ENCODE measurements at regions not wholly inside any gene's neighbourhood (a gene's known extent, or its start where the extent isn't known, plus 50 kb on each side); places are given as distances from the start of the nearest gene placed in this dataset.

GRCh38 chr17:77476006-77476405 lies 335.2 kb downstream of the SEC14L1 start:
- DNase-seq (no peak), ATAC-seq (replicated peaks in 1 of 4) (no peak)
- no peak overlapping the region for H3K4me3 ChIP-seq (ENCODE audit: control insufficient read depth in 1 of 2, extremely low read depth in 1 of 2, low read length in 1 of 2)
- Mint-ChIP-seq H3K4me1 (peaks cover 80 to 89% (median 88%) of the 10 kb centered on the region in 3 donors), H3K27me3 (no peaks in the 10 kb centered on the region), H3K36me3 (peaks cover 33% of the 10 kb centered on the region), H3K9me3 (no peaks in the 10 kb centered on the region), H3K27ac (peak overlapping the region; percentile 91 to 96), H3K4me3 (peak overlapping the region in 1 of 3 donors; percentile 79)
- no peaks in the 10 kb centered on the region for H3K27me3 ChIP-seq (replicated peaks in 1 of 2; ENCODE audit: control insufficient read depth in 2 of 2, extremely low read depth in 1 of 2, insufficient read depth in 2 of 2, low read length in 1 of 2)
- peaks cover 58 to 100% of the 10 kb centered on the region in 2 experiments for H3K4me1 ChIP-seq (ENCODE audit: control insufficient read depth in 1 of 2, extremely low read depth in 1 of 2, insufficient read depth in 2 of 2, low read length in 2 of 2)
- POLR2A ChIA-PET = no interaction called here
- H3K27ac ChIP-seq (ENCODE audit: low read length) = peak overlapping the region; percentile 39
- WGBS (ENCODE audit: insufficient coverage) = 86% methylated on average over 5 of the region's 7 CpGs
- CTCF ChIA-PET = interaction anchor here in 1 of 2 donors (0.5 kb wide), 1 partner anchor 21 kb away, joined by 5 read pairs; no protein-coding TSS in a partner anchor
- H3K36me3 ChIP-seq (ENCODE audit: control insufficient read depth in 2 of 2, extremely low read depth in 1 of 2, insufficient read depth in 1 of 2, low read length in 1 of 2) = peaks cover 7 to 52% of the 10 kb centered on the region in 2 donors
- no peaks in the 10 kb centered on the region for H3K9me3 ChIP-seq

- WGBS (ENCODE audit: insufficient coverage) = 62% methylated on average over 2 of the region's 8 CpGs
- peaks cover 36% of the 10 kb centered on the region for H3K36me3 Mint-ChIP-seq
- peak overlapping the region; percentile 91 to 96 for H3K27ac Mint-ChIP-seq
- DNase-seq (peak in 1 of 35 experiments; percentile 41), ATAC-seq (replicated peaks in 1 of 4) (no peak)
- CTCF ChIA-PET = interaction anchor here (0.6 to 1.0 kb wide), 2 partner anchors 35 to 45 kb away, joined by 3 read pairs; no protein-coding TSS in a partner anchor
- H3K27me3 Mint-ChIP-seq = no peaks in the 10 kb centered on the region
- Histone ChIP-seq H3K36me3 (ENCODE audit: control insufficient read depth in 2 of 2, extremely low read depth in 1 of 2, insufficient read depth in 1 of 2, low read length in 1 of 2) (peaks cover 10 to 52% of the 10 kb centered on the region in 2 donors), H3K4me3 (ENCODE audit: control insufficient read depth in 1 of 2, extremely low read depth in 1 of 2, low read length in 1 of 2) (peak overlapping the region in 1 of 2 donors; percentile 1), H3K4me1 (ENCODE audit: control insufficient read depth in 1 of 2, extremely low read depth in 1 of 2, insufficient read depth in 2 of 2, low read length in 2 of 2) (peaks cover 55 to 100% of the 10 kb centered on the region in 2 experiments), H3K9me3 (no peaks in the 10 kb centered on the region), H3K27ac (ENCODE audit: low read length) (peak overlapping the region; percentile 17), H3K27me3 (replicated peaks in 1 of 2; ENCODE audit: control insufficient read depth in 2 of 2, extremely low read depth in 1 of 2, insufficient read depth in 2 of 2, low read length in 1 of 2) (no peaks in the 10 kb centered on the region)
- POLR2A ChIA-PET = no interaction called here
- H3K4me1 Mint-ChIP-seq = peaks cover 80 to 89% (median 85%) of the 10 kb centered on the region in 3 donors
- H3K4me3 Mint-ChIP-seq = peak overlapping the region in 1 of 3 donors; percentile 79
- no peaks in the 10 kb centered on the region for H3K9me3 Mint-ChIP-seq
Measured at GRCh38 chr17:77476498-77476897, 335.7 kb downstream of the SEC14L1 start.

- H3K27me3 Mint-ChIP-seq = no peaks in the 10 kb centered on the region
- H3K27ac Mint-ChIP-seq = peak overlapping the region; percentile 91 to 96
- peak overlapping the region; percentile 35 for H3K27ac ChIP-seq (ENCODE audit: low read length)
- H3K4me3 Mint-ChIP-seq = peak overlapping the region in 2 of 3 donors; percentile 39 to 79
- WGBS (ENCODE audit: insufficient coverage) = 56% methylated on average over 20 of the region's 22 CpGs
- POLR2A ChIA-PET = no interaction called here
- peaks cover 75 to 87% (median 85%) of the 10 kb centered on the region in 3 donors for H3K4me1 Mint-ChIP-seq
- H3K36me3 Mint-ChIP-seq = peaks cover 35% of the 10 kb centered on the region
- peaks cover 11 to 52% of the 10 kb centered on the region in 2 donors for H3K36me3 ChIP-seq (ENCODE audit: control insufficient read depth in 2 of 2, extremely low read depth in 1 of 2, insufficient read depth in 1 of 2, low read length in 1 of 2)
- H3K4me1 ChIP-seq (ENCODE audit: control insufficient read depth in 1 of 2, extremely low read depth in 1 of 2, insufficient read depth in 2 of 2, low read length in 2 of 2) = peaks cover 48 to 100% of the 10 kb centered on the region in 2 experiments
- H3K9me3 ChIP-seq = no peaks in the 10 kb centered on the region
- no peaks in the 10 kb centered on the region for H3K9me3 Mint-ChIP-seq
- CTCF ChIA-PET = interaction anchor here (0.6 to 1.0 kb wide), 3 partner anchors 36 to 629 kb away, joined by 3 to 4 read pairs (median 3); no protein-coding TSS in a partner anchor
- DNase-seq = peak in 2 of 35 experiments; percentile 19 to 42
- H3K27me3 ChIP-seq (replicated peaks in 1 of 2; ENCODE audit: control insufficient read depth in 2 of 2, extremely low read depth in 1 of 2, insufficient read depth in 2 of 2, low read length in 1 of 2) = no peaks in the 10 kb centered on the region
- no peak overlapping the region for H3K4me3 ChIP-seq (ENCODE audit: control insufficient read depth in 1 of 2, extremely low read depth in 1 of 2, low read length in 1 of 2)
- ATAC-seq (replicated peaks in 1 of 4) = no peak
Measured at GRCh38 chr17:77476931-77477805, 336.4 kb downstream of the SEC14L1 start.

- POLR2A ChIA-PET = no interaction called here
- Mint-ChIP-seq H3K9me3 (no peaks in the 10 kb centered on the region), H3K27me3 (no peaks in the 10 kb centered on the region), H3K4me1 (peaks cover 64 to 79% (median 77%) of the 10 kb centered on the region in 3 donors), H3K36me3 (peaks cover 41% of the 10 kb centered on the region), H3K4me3 (peak overlapping the region in 1 of 3 donors; percentile 79), H3K27ac (peak overlapping the region; percentile 80 to 96)
- WGBS (ENCODE audit: insufficient coverage) = 94% methylated on average over 13 of the region's 16 CpGs
- H3K4me1 ChIP-seq (ENCODE audit: control insufficient read depth in 1 of 2, extremely low read depth in 1 of 2, insufficient read depth in 2 of 2, low read length in 2 of 2) = peaks cover 37 to 100% of the 10 kb centered on the region in 2 experiments
- H3K27ac ChIP-seq (ENCODE audit: low read length) = no peak overlapping the region
- DNase-seq = no peak
- H3K9me3 ChIP-seq = no peaks in the 10 kb centered on the region
- CTCF ChIA-PET = interaction anchor here in 1 of 2 donors (0.7 kb wide), 1 partner anchor 30 kb away, joined by 8 read pairs; no protein-coding TSS in a partner anchor
- no peak for ATAC-seq (replicated peaks in 1 of 4)
- no peak overlapping the region for H3K4me3 ChIP-seq (ENCODE audit: control insufficient read depth in 1 of 2, extremely low read depth in 1 of 2, low read length in 1 of 2)
- peaks cover 14 to 58% of the 10 kb centered on the region in 2 donors for H3K36me3 ChIP-seq (ENCODE audit: control insufficient read depth in 2 of 2, extremely low read depth in 1 of 2, insufficient read depth in 1 of 2, low read length in 1 of 2)
- H3K27me3 ChIP-seq (replicated peaks in 1 of 2; ENCODE audit: control insufficient read depth in 2 of 2, extremely low read depth in 1 of 2, insufficient read depth in 2 of 2, low read length in 1 of 2) = no peaks in the 10 kb centered on the region
Measured at GRCh38 chr17:77478281-77478680, 337.5 kb downstream of the SEC14L1 start.

GRCh38 chr17:77478899-77479298 lies 338.1 kb downstream of the SEC14L1 start:
- no peaks in the 10 kb centered on the region for H3K27me3 ChIP-seq (replicated peaks in 1 of 2; ENCODE audit: control insufficient read depth in 2 of 2, extremely low read depth in 1 of 2, insufficient read depth in 2 of 2, low read length in 1 of 2)
- Mint-ChIP-seq H3K4me1 (peaks cover 58 to 75% (median 72%) of the 10 kb centered on the region in 3 donors), H3K27me3 (no peaks in the 10 kb centered on the region), H3K27ac (peak overlapping the region; percentile 80 to 86), H3K36me3 (peaks cover 37% of the 10 kb centered on the region), H3K4me3 (peak overlapping the region in 1 of 3 donors; percentile 79), H3K9me3 (no peaks in the 10 kb centered on the region)
- DNase-seq (no peak), ATAC-seq (replicated peaks in 1 of 4) (no peak)
- H3K27ac ChIP-seq (ENCODE audit: low read length) = peak overlapping the region; percentile 15
- H3K36me3 ChIP-seq (ENCODE audit: control insufficient read depth in 2 of 2, extremely low read depth in 1 of 2, insufficient read depth in 1 of 2, low read length in 1 of 2) = peaks cover 19 to 64% of the 10 kb centered on the region in 2 donors
- ChIA-PET CTCF (no interaction called here), POLR2A (no interaction called here)
- 83% methylated on average over 9 of the region's 11 CpGs for WGBS (ENCODE audit: insufficient coverage)
- peaks cover 31 to 100% of the 10 kb centered on the region in 2 experiments for H3K4me1 ChIP-seq (ENCODE audit: control insufficient read depth in 1 of 2, extremely low read depth in 1 of 2, insufficient read depth in 2 of 2, low read length in 2 of 2)
- H3K4me3 ChIP-seq (ENCODE audit: control insufficient read depth in 1 of 2, extremely low read depth in 1 of 2, low read length in 1 of 2) = no peak overlapping the region
- no peaks in the 10 kb centered on the region for H3K9me3 ChIP-seq

GRCh38 chr17:77479372-77480198 lies 338.8 kb downstream of the SEC14L1 start:
- no peak overlapping the region for H3K4me3 ChIP-seq (ENCODE audit: control insufficient read depth in 1 of 2, extremely low read depth in 1 of 2, low read length in 1 of 2)
- H3K36me3 ChIP-seq (ENCODE audit: control insufficient read depth in 2 of 2, extremely low read depth in 1 of 2, insufficient read depth in 1 of 2, low read length in 1 of 2) = peaks cover 20 to 65% of the 10 kb centered on the region in 2 donors
- DNase-seq (peak in 11 of 35 experiments; percentile 34 to 63 (median 43)), ATAC-seq (replicated peaks in 1 of 4) (peak in 3 of 4 experiments; percentile 29 to 37 (median 35))
- POLR2A ChIA-PET = no interaction called here
- no peaks in the 10 kb centered on the region for H3K27me3 ChIP-seq (replicated peaks in 1 of 2; ENCODE audit: control insufficient read depth in 2 of 2, extremely low read depth in 1 of 2, insufficient read depth in 2 of 2, low read length in 1 of 2)
- Mint-ChIP-seq H3K4me3 (peak overlapping the region in 1 of 3 donors; percentile 79), H3K9me3 (no peaks in the 10 kb centered on the region), H3K27ac (peak overlapping the region; percentile 80 to 86), H3K36me3 (peaks cover 35% of the 10 kb centered on the region), H3K27me3 (no peaks in the 10 kb centered on the region), H3K4me1 (peaks cover 51 to 68% (median 65%) of the 10 kb centered on the region in 3 donors)
- peaks cover 26 to 97% of the 10 kb centered on the region in 2 experiments for H3K4me1 ChIP-seq (ENCODE audit: control insufficient read depth in 1 of 2, extremely low read depth in 1 of 2, insufficient read depth in 2 of 2, low read length in 2 of 2)
- peak overlapping the region; percentile 29 for H3K27ac ChIP-seq (ENCODE audit: low read length)
- 73% methylated on average over 16 of the region's 26 CpGs for WGBS (ENCODE audit: insufficient coverage)
- CTCF ChIA-PET = no interaction called here
- no peaks in the 10 kb centered on the region for H3K9me3 ChIP-seq
